ENCODE measurements at regions not wholly inside any gene's neighbourhood (a gene's known extent, or its start where the extent isn't known, plus 50 kb on each side); places are given as distances from the start of the nearest gene placed in this dataset.

DNA sequence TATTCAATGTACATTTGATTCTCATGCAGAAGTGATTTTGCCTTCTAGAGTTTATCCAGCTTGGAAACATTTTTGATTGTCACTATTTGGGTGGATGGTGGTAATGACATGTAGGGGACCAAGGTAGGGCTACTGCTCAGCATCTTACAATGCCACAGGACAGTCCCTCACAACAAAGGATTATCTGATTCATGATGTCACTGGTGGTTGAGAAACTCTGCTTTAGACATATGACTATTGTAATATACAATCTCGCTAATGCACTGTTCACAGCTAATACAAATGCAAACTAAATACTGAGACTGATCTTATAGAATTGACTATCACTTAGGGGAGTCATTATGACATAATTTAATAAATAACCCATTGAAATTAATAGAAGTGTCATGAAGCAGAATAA is 60.4 kb upstream of the BTG1 start:
- H3K36me3 Mint-ChIP-seq (ENCODE audit: insufficient read depth), result no peaks in the 10 kb centered on the region
- peaks cover 3% of the 10 kb centered on the region for H3K9me3 Mint-ChIP-seq
- DNase-seq (no peak), ATAC-seq (no peak)
- H3K4me3 Mint-ChIP-seq, result no peak overlapping the region
- H3K4me1 Mint-ChIP-seq (ENCODE audit: low read depth), result peaks cover 38% of the 10 kb centered on the region
- no peaks in the 10 kb centered on the region for H3K27me3 Mint-ChIP-seq (ENCODE audit: low read depth)

DNA sequence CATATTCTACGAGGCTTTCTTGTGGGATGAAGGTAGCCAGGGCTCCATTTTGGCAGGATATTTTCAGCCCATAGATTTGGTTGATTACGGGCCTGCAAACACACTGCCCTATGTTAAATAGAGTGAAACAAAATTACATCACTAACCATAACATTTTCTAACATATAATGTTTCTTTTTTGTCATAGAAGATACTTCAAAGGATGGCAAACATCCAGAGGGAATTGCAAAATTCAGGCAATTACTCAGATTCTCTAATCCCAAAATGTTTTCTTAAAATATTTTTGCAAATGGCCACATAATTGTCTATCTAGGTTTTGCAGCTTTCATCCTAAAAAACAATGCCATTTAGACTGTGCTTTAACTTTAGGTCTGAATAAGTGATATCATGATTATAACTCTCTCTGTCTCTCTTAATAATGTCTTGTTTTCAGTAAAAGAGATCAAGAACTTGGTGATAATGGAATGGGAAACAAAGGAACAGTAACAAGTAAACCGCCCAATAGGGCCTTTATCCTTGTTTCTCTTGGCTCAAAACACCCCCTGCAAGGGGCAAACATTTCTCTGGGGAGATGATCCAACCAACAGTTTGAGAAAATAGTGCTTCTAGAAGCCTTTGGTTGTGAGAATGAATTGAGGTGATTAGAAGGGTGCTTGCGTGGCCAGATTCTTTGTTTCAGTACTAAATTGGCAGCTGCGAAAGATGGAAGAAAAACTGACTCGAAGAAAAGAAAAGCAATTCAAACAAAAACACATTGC is 54.4 kb upstream of the BTG1 start:
- no peaks in the 10 kb centered on the region for H3K36me3 Mint-ChIP-seq (ENCODE audit: insufficient read depth)
- H3K9me3 Mint-ChIP-seq, result peaks cover 9% of the 10 kb centered on the region
- peaks cover 3% of the 10 kb centered on the region for H3K4me1 Mint-ChIP-seq (ENCODE audit: low read depth)
- no peaks in the 10 kb centered on the region for H3K27me3 Mint-ChIP-seq (ENCODE audit: low read depth)
- H3K4me3 Mint-ChIP-seq, result no peak overlapping the region
- DNase-seq (no peak), ATAC-seq (no peak)

- peaks cover 3% of the 10 kb centered on the region for H3K4me1 Mint-ChIP-seq (ENCODE audit: low read depth)
- no peaks in the 10 kb centered on the region for H3K27me3 Mint-ChIP-seq (ENCODE audit: low read depth)
- H3K9me3 Mint-ChIP-seq, result peaks cover 9% of the 10 kb centered on the region
- no peak for ATAC-seq
- no peak overlapping the region for H3K4me3 Mint-ChIP-seq
- no peaks in the 10 kb centered on the region for H3K36me3 Mint-ChIP-seq (ENCODE audit: insufficient read depth)
- DNase-seq, result no peak
These were observed 52.2 kb upstream of the BTG1 start for GRCh38 chr12:92197815-92198214.

GRCh38 chr12:92196368-92196767 is 50.7 kb upstream of the BTG1 start:
- no peaks in the 10 kb centered on the region for H3K27me3 Mint-ChIP-seq (ENCODE audit: low read depth)
- DNase-seq (no peak), ATAC-seq (no peak)
- H3K9me3 Mint-ChIP-seq, result peaks cover 9% of the 10 kb centered on the region
- no peaks in the 10 kb centered on the region for H3K36me3 Mint-ChIP-seq (ENCODE audit: insufficient read depth)
- H3K4me3 Mint-ChIP-seq, result no peak overlapping the region
- peaks cover 6% of the 10 kb centered on the region for H3K4me1 Mint-ChIP-seq (ENCODE audit: low read depth)

Data from activated T-cell treated with anti-CD3 and anti-CD28 coated beads, Interleukin-2, amount 50 U/mL, for 4 hours (primary cell).